Erythroblast (primary cell): ENCODE measurements at regions not wholly inside any gene's neighbourhood (a gene's known extent, or its start where the extent isn't known, plus 50 kb on each side); places are given as distances from the start of the nearest gene placed in this dataset.

Source experiments
- GATA1 ChIP-seq: IDR thresholded peaks from 2 replicates; pipeline ENCODE4 v1.6.1; 2011; ENCODE audit warnings: low read depth, mild to moderate bottlenecking, control low read depth, low read length, moderate library complexity
- POLR2A ChIP-seq: IDR thresholded peaks from 2 replicates; pipeline ENCODE4 v1.6.1; 2011; ENCODE audit warnings: mild to moderate bottlenecking, low read length

DNA sequence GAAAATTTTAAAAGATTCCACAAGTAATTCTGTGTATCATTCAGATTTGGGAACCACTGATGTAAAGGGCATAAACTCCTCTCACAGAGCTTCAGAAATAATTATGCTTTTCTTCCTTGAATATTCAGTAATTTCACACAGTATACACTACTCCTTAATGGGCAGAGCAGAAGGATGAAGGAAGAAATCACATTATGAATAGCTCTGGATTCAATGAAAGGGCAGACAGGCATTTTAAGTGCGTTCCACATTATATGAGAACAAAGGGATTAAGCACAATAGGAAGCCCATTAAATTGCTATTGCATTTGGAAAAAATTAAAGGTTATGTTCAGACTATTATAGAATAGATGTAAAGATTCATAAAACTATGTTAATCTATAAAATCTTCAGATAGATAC is 142.6 kb downstream of the PDHA2 start:
- TF ChIP-seq POLR2A: no peak
- no peak for TF ChIP-seq GATA1
